Fibroblast of skin of left quadriceps (primary cell): ENCODE measurements at regions not wholly inside any gene's neighbourhood (a gene's known extent, or its start where the extent isn't known, plus 50 kb on each side); places are given as distances from the start of the nearest gene placed in this dataset.
A peak's percentile ranks its signal among the peaks of the same experiment; 100 is the strongest.
"Not testable (repeated sequence)": the region's sequence is repeated elsewhere in the genome, so short reads cannot be mapped to it uniquely, and the experiment has no call there.

Source experiments
- DNase-seq, 2 experiments: peaks; one replicate each; pipeline ENCODE4 v3.0.0-alpha.2; 2013; ENCODE audit warnings: low read depth in 2 of 2

DNA sequence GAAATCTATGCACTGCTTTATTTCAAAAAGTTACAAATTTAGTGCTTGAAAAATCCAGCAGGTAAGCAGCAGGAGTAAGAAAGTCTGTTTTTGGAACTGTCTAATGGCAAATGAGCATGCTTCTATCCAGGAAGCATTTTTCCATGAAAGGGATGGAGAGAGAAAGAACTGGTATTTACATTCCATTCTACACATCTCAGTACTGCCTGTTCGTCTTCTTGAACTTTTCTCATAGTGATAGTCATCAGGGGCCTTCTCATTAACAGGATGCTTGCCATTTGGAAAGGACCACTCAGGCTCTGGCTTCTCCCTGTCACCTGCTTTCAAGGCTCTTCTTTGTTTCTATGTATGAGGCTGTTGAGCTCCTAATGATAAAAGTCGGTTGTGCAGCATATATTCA lies 267.3 kb upstream of the IL12A start:
- DNase-seq: no peak

DNA sequence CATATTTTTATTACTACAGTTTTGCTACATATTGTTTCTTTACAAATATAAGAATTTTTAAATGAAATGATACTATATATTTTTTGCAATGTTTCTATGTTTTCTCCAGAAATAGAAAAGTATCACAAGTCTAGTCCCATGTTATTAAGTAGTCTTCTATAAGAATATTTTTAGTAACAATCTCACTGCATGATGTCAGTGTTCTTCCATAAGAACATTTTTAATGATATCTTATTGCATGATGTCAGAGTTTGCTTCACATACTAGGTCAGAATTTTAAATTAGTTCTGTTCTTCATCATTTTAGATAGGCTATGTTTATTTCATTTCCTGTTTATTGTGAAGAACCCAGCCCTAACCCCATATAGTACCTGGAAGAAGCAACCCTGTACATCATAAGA lies 265.3 kb upstream of the IL12A start:
- no peak for DNase-seq

DNA sequence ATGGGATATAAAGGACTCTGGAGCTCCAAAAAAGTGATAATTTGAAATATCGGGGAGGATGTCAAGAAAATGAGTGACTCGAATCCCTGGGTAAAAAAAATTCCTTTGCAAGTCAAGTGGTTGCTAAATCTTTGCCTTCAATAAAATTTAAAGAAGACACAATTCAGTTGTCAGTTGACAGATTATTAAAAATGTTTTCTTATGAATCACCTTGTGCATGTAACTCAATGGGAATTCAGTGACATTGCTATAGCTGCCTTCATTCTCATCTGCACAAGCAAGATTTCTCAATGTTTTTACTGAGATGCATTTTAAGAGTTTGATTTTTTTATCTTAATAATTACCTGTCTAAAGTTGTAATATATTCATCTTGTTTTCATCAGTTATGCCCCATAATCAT lies 264.0 kb upstream of the IL12A start:
- no peak for DNase-seq

DNA sequence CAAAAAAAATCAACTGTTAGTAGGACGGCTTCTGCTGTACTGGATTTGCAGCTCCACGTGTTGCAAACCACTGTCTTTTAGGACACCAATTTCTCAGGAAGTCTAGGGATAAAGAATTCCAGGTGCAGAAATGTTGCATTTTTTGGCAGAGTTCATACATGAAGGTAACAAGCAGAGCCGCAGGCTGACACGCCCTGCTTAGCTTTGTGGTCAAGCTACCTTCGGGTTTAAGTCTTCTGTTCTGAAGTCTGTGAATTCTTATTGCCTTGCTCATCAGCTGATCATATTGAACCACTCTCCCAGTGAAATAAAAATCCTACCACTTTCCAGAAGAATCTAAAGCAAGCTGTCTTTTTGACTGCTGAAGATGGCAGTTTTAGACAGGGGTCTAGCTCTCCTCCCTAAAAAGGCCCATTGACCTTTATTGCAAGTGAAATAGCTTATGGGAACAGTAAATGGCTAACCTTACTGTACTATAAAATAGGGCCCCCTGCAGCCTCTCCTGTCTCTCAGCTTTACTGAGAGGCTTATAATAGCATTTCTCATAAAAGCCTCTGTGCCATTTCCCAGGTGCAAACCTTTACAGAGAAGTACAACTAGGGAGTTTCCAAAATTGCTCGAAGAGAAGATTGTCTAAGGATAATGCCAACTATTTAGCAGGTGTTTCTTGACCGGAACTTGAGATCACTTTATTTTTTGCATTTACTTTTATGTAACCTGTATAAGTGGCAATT lies 262.2 kb upstream of the IL12A start:
- no peak for DNase-seq

DNA sequence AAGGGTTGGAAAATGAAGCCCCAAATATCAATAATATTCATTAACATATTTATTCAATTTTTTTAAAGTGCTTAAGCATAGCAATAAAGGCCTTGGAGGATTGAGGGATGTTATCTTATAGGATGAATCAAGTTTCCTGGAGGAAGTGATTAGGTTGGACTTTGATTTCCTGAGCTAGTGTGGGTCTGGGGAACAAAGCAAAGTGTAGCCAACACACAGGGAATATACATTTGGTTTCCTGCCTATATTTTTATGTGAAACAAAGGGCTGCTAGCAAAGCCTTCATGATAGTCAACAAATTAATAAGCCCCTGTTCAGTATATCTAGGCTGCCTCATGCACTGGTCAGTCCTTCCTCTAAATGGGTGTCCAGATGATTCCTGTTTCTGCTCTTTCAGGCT lies 261.1 kb upstream of the IL12A start:
- DNase-seq: no peak

DNA sequence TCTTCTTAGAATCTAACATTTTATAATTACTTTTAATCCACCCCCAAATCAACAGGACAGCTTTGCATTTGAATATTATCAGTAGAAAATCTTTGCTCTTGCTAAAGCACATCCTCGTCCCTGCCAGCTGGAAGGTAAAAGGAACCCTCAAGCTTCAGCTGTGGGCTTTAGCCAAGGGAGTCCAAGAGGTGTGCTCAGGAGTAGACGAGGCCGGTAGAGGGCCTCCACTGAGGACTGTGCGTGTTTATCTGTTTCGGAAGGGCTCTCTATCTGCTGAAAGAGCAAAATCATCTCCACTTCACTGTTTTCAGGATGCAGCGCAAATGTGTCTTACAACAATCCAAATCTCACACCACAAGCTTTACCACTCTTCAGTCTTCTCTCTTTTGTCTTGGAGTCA lies 257.4 kb upstream of the IL12A start:
- DNase-seq: no peak

DNA sequence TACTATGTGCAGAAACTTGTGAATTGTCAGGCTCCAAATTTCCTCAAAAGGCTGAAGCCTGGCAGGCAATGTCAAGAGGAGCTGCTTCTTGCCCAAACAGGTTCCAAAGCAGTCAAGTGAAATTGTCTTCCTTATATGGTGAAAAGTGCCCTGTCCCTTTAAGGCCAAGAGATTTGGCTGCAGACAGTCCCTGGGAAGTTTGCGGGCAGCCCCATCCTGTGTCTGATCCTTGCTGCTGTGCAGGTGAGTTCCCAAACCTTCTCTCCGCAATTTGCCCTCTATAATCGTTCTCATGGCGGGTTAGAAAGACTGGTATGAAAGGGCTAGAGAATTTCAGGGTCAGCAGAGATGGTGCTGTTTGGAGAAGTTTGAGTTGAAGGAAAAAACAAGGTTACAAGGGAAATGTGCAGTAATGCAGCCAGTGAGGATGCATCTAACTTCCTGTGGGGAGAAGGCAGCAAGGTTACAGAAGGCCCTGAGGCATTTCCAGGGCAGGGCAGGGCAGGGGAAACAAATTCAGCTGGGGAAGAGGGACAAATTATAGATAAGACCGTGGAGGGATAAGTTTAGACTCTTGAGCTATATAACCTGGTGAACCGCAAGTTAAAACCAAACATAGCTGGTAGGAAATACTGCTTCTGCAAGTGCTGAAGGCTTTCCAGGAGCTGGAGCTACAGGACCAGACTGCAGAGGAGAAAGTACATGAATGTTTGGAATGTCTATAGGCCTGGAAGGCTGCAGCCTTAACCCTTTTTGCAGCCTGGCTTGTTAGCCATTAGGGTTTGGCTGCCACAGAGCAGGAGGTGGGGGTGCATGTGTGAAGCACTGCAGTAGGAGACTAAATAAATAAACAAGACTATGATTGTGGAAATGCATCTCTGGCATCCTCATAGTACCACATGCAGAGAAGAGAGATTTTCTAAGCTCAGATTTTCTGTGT lies 256.2 kb upstream of the IL12A start:
- peak; percentile 77 to 80 for DNase-seq

DNA sequence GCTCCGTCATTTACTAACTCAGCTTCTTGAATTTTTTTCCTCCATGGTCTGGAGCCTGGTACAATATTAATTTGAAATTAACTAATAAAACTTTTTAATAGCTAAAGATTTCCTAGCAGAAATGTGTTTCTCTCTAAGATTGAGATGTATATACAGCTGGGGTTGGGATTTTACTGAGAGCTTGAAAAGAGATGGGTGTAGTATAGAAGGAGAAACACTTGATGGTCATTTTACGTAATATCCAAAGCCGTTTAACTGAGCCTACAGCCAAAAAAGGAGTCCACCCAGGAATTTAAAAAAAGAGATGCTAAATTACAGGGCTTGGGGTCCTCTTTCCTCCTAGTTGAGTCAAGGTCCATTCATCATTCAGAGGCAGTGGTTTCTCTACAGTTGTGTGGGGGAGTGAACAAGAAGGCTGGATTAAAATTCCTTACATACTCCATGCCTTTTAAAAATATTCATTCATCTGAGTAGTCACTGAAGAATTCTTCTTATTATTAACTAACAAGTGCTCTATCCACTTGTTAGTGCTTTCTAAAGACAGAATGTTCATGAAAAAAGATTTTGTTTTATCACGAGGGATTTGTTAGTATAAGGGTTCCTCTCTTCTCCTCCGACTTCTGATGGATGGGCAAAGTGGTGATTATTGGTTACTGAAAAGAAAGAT lies 255.3 kb upstream of the IL12A start:
- peak; percentile 83 to 86 for DNase-seq

DNA sequence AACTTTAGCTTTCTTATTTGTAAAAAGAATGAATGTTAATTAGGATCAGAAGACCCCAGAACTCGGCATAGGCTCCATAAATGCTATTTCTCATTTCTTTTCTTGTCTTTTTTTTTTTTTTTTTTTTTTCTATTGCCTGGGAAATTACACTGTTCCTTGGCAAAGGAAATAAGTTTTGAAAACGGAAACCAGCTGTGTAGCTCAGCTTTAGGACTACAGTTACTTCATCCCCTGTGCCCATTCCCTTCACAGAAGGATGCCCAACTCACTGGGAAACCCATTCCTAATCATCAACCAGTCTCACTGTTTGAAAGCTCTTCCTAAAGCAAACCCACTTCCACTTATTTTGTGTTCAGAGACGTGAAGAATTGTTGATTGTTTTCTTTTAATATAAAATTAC lies 254.0 kb upstream of the IL12A start:
- DNase-seq: no peak

DNA sequence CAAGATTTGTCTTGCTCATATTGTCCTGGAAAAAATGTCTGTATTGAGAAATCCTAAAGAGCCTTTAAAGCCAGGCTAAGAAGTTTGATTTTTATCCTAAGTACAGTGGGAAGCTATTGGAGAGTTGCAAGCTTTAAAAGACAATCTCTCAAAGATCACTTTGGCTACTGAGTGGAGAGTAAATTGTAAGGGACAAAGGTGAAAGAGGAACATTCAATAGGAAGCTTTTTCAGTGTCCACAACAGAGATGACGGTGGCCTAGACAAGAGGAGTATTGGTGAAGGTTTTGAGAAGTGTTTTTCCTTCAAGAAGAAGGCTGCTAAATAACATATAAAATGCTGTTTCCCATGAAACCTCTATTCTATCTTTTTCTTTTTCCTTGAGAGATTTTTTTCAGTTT lies 249.5 kb upstream of the IL12A start:
- DNase-seq: no peak

DNA sequence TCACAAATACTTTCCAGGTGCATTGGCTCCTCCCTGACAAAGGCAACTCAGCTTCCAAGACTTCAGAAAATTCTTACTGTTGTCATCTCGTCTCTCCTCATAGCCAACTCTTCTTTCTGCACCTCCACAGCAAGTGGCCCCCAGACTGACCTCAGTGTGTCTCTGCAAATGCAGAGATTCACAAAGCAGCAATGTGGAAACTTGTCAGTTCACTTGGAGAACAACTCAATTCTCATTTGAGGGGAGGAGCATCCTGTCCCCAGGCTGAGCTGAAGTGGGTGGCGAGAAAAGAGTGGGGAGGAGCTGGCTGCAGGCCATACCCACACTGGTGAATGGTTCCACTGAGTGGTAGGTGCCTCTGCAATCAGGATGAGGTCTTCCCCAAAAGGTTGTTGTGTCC lies 248.7 kb upstream of the IL12A start:
- no peak for DNase-seq

DNA sequence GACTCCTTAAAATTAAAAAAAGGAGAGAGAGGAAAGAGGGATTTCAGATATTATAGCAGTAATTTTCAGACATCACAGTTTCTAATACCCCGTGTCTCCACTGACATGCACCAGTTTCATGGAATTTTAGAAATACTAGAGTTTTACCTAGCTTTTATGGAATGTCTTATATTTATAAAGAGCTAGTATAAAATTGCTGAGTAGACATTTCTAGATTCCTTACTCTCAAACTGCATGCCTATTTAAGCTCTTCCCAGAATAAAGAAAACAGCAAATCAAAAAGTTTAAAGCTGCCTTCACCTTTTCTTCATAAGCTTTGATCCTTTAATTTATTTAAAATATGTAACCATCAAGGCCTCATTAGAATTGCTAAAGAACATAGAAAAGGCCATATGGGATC lies 247.4 kb upstream of the IL12A start:
- no peak for DNase-seq

DNA sequence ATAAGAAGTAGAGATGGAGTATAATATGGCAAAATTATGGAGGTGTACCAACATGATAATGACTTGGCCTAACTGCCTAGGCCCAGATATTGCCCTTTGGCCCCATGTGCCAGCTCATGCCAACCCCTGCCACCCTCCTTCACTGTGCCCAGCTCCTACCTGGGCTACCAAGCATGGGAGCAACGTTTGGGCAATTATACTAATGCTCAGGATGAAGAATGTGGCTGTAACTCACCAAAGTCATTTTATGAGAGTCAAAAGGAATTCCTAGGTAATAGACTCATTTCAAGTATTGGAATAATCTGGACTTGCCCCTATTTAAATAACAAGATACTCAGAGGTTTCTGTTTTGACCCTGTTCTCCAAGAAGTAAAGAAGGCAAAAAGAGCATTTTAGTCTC lies 240.2 kb upstream of the IL12A start:
- no peak for DNase-seq

DNA sequence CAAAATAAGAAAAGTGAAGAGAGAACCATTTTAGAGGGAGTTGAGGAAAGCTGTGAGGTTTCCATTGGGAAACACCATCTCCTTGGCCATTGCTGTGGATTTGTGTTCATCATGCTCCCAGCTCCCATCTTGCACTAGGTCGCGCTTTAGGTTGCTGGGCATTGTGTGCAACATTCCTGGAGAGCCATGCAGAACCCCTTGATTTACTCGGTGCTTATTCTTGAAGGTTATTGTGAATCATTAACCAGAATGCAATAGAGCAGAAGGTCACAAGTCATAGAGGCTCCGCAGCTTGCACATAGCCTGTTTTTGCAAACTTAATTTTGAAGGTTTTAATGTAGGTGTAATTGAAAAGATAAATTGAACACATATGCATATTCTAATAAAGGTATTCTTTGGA lies 239.2 kb upstream of the IL12A start:
- DNase-seq: no peak

DNA sequence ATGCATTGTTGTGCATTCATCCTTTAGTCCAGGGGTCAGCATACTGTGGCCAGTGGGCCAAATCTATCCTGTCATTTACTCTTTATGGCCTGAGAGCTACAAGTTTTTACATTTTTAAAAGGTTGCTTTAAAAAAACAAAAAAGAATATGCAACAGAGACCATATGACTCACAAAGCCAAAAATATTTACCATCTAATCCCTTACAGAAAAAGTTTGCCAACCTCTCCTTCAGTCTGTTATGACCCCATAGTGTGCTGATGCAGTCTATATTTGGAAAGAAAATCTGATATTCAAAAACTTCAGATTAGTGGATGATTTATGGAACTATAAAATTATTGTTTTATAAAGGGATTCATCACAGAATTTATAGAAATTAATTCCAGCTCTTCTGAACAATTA lies 237.5 kb upstream of the IL12A start:
- no peak for DNase-seq

DNA sequence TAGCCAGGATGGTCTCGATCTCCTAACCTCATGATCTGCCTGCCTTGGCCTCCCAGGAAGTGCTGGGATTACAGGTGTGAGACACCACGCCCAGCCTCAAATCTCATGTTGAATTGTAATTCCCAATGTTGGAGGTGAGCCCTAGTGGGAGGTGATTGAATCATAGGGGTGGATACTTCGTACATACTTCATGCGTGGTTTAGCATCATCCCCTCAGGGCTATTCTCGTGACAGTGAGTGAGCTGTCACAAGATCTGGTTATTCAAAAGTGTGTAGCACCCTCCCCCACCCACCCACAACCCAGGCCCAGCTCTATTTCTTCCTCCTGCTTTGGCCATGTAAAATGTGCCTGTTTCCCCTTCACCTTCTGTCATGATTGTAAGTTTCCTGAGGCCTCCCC lies 236.9 kb upstream of the IL12A start:
- no peak for DNase-seq

DNA sequence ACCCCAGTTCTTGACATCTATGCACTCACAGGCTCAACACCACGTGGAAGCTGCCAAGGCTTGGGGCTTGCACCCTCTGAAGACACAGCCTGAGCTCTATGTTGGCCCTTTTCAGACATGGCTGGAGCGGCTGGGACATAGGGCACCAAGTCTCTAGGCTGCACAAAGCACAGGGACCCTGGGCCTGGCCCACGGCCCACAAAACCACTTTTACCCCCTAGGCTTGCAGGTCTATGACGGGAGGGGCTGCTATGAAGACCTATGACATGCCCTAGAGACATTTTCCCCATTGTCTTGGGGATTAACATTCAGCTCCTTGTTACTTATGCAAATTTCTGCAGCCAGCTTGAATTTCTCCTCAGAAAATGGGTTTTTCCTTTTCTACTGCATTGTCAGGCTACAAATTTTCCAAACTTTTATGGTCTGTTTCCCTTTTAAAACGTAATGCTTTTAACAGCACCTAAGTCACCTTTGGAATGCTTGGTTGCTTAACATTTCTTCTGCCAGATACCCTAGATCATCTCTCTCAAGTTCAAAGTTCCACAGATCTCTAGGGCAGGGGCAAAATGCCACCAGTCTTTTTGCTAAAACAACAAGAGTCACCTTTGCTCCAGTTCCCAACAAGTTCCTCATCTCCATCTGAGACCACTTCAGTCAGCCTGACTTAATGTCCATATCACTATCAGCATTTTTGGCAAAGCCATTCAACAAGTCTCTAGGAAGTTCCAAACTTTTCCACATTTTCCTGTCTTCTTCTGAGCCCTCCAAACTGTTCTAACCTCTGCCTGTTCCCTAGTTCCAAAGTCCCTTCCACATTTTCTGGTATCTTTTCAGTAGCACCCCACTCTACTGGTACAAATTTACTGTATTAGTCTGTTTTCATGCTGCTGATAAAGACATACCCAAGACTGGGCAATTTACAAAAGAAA lies 232.1 kb upstream of the IL12A start:
- not testable (repeated sequence) for DNase-seq

DNA sequence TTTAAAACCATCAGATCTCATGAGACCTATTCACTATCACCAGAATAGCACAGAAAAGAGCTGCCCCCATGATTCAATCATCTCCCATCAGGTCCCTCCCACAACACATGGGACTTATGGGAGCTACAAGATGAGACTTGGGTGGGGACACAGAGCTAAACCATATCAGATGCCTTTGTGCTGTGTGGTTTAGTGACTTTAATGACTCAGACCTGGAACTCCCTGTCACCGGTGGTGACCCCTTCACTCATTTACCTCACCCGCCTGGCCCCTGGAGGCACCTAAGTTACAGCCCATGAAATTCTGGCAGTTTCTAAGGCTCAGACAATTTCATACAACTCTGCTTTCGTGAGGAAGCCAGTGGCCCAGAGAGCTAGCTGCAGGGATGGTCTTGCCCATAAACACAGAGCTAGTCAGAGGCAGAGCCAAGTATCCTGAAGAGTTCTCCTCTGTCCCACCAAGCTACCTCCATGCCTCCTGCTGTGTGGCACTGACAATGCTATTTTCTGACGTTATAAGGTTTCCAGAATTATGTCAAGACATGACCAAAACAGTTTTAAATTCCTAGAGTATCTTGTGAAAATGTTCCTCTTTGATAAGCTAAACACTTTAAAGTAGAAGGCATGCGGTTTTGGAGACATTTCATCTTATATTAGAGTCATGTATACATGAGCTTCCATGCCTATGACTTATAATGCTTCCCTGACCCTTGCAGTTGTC lies 231.1 kb upstream of the IL12A start:
- DNase-seq: no peak

DNA sequence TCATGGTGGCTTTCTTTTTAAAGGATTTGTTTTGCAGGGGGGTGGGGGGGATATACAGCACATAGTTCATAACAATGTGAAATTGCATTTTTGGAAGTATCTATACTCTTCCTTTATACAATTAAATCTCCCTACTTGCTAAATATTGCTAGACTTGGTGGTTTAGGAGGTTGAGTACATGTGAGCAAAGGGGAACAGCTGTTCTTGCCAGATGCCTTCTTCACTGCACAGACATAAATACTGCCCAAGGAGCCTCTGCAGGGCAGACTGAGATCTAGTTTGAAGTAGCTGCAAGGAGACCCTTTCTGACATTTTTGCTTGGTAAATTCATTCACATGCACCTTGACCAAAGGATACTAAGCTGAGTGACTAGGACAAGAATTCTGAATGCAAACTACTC lies 228.6 kb upstream of the IL12A start:
- DNase-seq: no peak

DNA sequence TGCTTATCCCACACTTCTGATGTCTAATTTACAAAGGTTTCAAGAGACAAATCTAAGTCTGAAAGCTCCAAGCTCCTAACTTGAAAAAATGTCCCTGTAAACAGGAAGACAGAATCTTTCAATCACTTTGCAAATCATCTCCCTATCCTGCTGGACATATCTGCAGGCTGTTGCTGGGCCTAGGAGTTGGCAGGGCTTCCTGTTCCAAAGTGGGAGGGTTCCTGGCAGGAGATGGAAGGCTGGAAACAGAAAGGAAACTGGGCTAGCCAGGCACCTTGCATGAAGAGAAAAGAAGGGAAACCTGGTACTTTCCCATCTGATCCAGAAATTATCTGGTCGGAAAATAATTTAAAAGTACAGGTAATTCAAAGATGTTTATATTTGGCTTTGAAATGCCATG lies 227.3 kb upstream of the IL12A start:
- no peak for DNase-seq
